ENCODE measurements at regions not wholly inside any gene's neighbourhood (a gene's known extent, or its start where the extent isn't known, plus 50 kb on each side); places are given as distances from the start of the nearest gene placed in this dataset.

- POLR2A ChIA-PET (ENCODE audit: low non-redundant PET), result no interaction called here
- intact Hi-C loops (cut with micrococcal nuclease; ENCODE audit: unreplicated experiment), result no loop called here
- H3K36me3 ChIP-seq (ENCODE audit: insufficient read depth, low read length, poor library complexity, severe bottlenecking), result no peaks in the 10 kb centered on the region
- H3K27me3 ChIP-seq (replicated peaks; ENCODE audit: insufficient read depth, low read depth, low read length, poor library complexity), result no peaks in the 10 kb centered on the region
- TF ChIP-seq, protein P1, sequence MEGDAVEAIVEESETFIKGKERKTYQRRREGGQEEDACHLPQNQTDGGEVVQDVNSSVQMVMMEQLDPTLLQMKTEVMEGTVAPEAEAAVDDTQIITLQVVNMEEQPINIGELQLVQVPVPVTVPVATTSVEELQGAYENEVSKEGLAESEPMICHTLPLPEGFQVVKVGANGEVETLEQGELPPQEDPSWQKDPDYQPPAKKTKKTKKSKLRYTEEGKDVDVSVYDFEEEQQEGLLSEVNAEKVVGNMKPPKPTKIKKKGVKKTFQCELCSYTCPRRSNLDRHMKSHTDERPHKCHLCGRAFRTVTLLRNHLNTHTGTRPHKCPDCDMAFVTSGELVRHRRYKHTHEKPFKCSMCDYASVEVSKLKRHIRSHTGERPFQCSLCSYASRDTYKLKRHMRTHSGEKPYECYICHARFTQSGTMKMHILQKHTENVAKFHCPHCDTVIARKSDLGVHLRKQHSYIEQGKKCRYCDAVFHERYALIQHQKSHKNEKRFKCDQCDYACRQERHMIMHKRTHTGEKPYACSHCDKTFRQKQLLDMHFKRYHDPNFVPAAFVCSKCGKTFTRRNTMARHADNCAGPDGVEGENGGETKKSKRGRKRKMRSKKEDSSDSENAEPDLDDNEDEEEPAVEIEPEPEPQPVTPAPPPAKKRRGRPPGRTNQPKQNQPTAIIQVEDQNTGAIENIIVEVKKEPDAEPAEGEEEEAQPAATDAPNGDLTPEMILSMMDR (conservative IDR thresholded peaks at IDR 0.05; ENCODE audit: low read depth, low read length), result no peak
- TF ChIP-seq EZH2 (IDR thresholded peaks at IDR 0.05; ENCODE audit: borderline replicate concordance, low read depth, low read length, poor library complexity, severe bottlenecking), result no peak
- H3K4me1 ChIP-seq (ENCODE audit: insufficient read depth, low read length, poor library complexity, severe bottlenecking), result no peaks in the 10 kb centered on the region
- no TSS peak for BruUV-seq (replicated peaks)
- no peaks in the 10 kb centered on the region for H3K9me3 ChIP-seq (ENCODE audit: low read depth, low read length, poor library complexity, severe bottlenecking)
- H3K4me3 ChIP-seq (ENCODE audit: low read depth, low read length, poor library complexity, severe bottlenecking), result no peak overlapping the region
- CTCF ChIA-PET, result no interaction called here
- H3K27ac ChIP-seq (ENCODE audit: low read depth, low read length, poor library complexity, severe bottlenecking), result no peak overlapping the region
- no peak for DNase-seq (ENCODE audit: low spot score)
These were observed 199.0 kb upstream of the SOX9 start for GRCh38 chr17:71921796-71922195.

DNA sequence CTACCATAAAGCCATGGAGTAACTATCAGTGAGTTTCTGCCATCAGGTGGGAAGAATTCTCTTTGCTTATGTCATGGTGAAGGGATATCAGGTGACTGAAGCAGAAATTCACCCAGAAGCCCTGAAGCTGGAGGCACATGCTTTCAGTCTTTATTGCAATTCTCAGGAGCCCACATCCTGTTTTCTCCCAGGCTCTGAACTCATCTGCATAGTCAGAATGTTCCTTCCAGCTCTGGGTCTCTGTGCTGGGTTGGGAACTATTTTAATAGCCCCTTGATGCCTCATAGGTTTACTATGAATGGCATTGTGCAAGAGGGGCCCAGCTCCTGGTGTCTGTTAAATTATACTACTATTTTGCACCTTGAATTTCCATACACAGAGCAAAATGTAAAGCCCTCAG is 198.4 kb upstream of the SOX9 start:
- Histone ChIP-seq H3K9me3 (ENCODE audit: low read depth, low read length, poor library complexity, severe bottlenecking) (no peaks in the 10 kb centered on the region), H3K36me3 (ENCODE audit: insufficient read depth, low read length, poor library complexity, severe bottlenecking) (no peaks in the 10 kb centered on the region), H3K27ac (ENCODE audit: low read depth, low read length, poor library complexity, severe bottlenecking) (no peak overlapping the region), H3K4me3 (ENCODE audit: low read depth, low read length, poor library complexity, severe bottlenecking) (no peak overlapping the region), H3K4me1 (ENCODE audit: insufficient read depth, low read length, poor library complexity, severe bottlenecking) (no peaks in the 10 kb centered on the region), H3K27me3 (replicated peaks; ENCODE audit: insufficient read depth, low read depth, low read length, poor library complexity) (no peaks in the 10 kb centered on the region)
- intact Hi-C loops (cut with micrococcal nuclease; ENCODE audit: unreplicated experiment), result no loop called here
- ChIA-PET POLR2A (ENCODE audit: low non-redundant PET) (no interaction called here), CTCF (no interaction called here)
- no peak for DNase-seq (ENCODE audit: low spot score)
- TF ChIP-seq, protein P1 (conservative IDR thresholded peaks at IDR 0.05; ENCODE audit: low read depth, low read length), result no peak
- TF ChIP-seq EZH2 (IDR thresholded peaks at IDR 0.05; ENCODE audit: borderline replicate concordance, low read depth, low read length, poor library complexity, severe bottlenecking), result no peak
- BruUV-seq (replicated peaks), result no TSS peak

GRCh38 chr17:71926746-71927398 is 193.9 kb upstream of the SOX9 start:
- Histone ChIP-seq H3K36me3 (ENCODE audit: insufficient read depth, low read length, poor library complexity, severe bottlenecking) (no peaks in the 10 kb centered on the region), H3K27me3 (replicated peaks; ENCODE audit: insufficient read depth, low read depth, low read length, poor library complexity) (no peaks in the 10 kb centered on the region), H3K27ac (ENCODE audit: low read depth, low read length, poor library complexity, severe bottlenecking) (no peak overlapping the region), H3K4me3 (ENCODE audit: low read depth, low read length, poor library complexity, severe bottlenecking) (no peak overlapping the region), H3K4me1 (ENCODE audit: insufficient read depth, low read length, poor library complexity, severe bottlenecking) (no peaks in the 10 kb centered on the region), H3K9me3 (ENCODE audit: low read depth, low read length, poor library complexity, severe bottlenecking) (no peaks in the 10 kb centered on the region)
- TF ChIP-seq, protein P1 (conservative IDR thresholded peaks at IDR 0.05; ENCODE audit: low read depth, low read length), result no peak
- TF ChIP-seq EZH2 (IDR thresholded peaks at IDR 0.05; ENCODE audit: borderline replicate concordance, low read depth, low read length, poor library complexity, severe bottlenecking), result no peak
- ChIA-PET CTCF (no interaction called here), POLR2A (ENCODE audit: low non-redundant PET) (no interaction called here)
- intact Hi-C loops (cut with micrococcal nuclease; ENCODE audit: unreplicated experiment), result no loop called here
- no TSS peak for BruUV-seq (replicated peaks)
- DNase-seq (ENCODE audit: low spot score), result no peak
